T-helper 1 cell (primary cell): ENCODE measurements at regions not wholly inside any gene's neighbourhood (a gene's known extent, or its start where the extent isn't known, plus 50 kb on each side); places are given as distances from the start of the nearest gene placed in this dataset.
"Not testable (repeated sequence)": the region's sequence is repeated elsewhere in the genome, so short reads cannot be mapped to it uniquely, and the experiment has no call there.

Source experiments
- DNase-seq, 5 donors: peaks; one replicate each; pipeline ENCODE4 v3.0.0-alpha.2; 2012 to 2020

- no peak for DNase-seq
Observed at GRCh38 chr6:88454658-88455057, 288.5 kb upstream of the CNR1 start.

GRCh38 chr6:88449770-88450169 is 283.6 kb upstream of the CNR1 start:
- DNase-seq: no peak

- no peak for DNase-seq
Observed at GRCh38 chr6:88445188-88445965, 279.2 kb upstream of the CNR1 start.

- no peak for DNase-seq
Observed at GRCh38 chr6:88443554-88443953, 277.4 kb upstream of the CNR1 start.

GRCh38 chr6:88442737-88443136 is 276.6 kb upstream of the CNR1 start:
- no peak for DNase-seq

GRCh38 chr6:88441346-88441745 is 275.2 kb upstream of the CNR1 start:
- DNase-seq: no peak

- DNase-seq: no peak
Observed at GRCh38 chr6:88428068-88428467, 261.9 kb upstream of the CNR1 start.

GRCh38 chr6:88426005-88426404 is 259.9 kb upstream of the CNR1 start:
- no peak for DNase-seq

- DNase-seq: no peak
Observed at GRCh38 chr6:88422831-88423230, 256.7 kb upstream of the CNR1 start.

- DNase-seq: not testable (repeated sequence)
Observed at GRCh38 chr6:88420967-88421488, 254.9 kb upstream of the CNR1 start.

- not testable (repeated sequence) for DNase-seq
Observed at GRCh38 chr6:88418921-88419810, 253.0 kb upstream of the CNR1 start.

GRCh38 chr6:88417361-88417760 is 251.2 kb upstream of the CNR1 start:
- DNase-seq: not testable (repeated sequence)

- DNase-seq: no peak
Observed at GRCh38 chr6:88413459-88413858, 247.3 kb upstream of the CNR1 start.

- DNase-seq: not testable (repeated sequence)
Observed at GRCh38 chr6:88408355-88408754, 242.2 kb upstream of the CNR1 start.

- DNase-seq: not testable (repeated sequence)
Observed at GRCh38 chr6:88406674-88407073, 240.5 kb upstream of the CNR1 start.

GRCh38 chr6:88403486-88403885 is 237.3 kb upstream of the CNR1 start:
- no peak for DNase-seq

GRCh38 chr6:88402909-88403308 is 236.8 kb upstream of the CNR1 start:
- no peak for DNase-seq

- DNase-seq: not testable (repeated sequence)
Observed at GRCh38 chr6:88390998-88391397, 224.9 kb upstream of the CNR1 start.

GRCh38 chr6:88388589-88388988 is 222.4 kb upstream of the CNR1 start:
- DNase-seq: no peak

- DNase-seq: no peak
Observed at GRCh38 chr6:88386167-88386566, 220.0 kb upstream of the CNR1 start.

GRCh38 chr6:88383183-88383582 is 217.0 kb upstream of the CNR1 start:
- DNase-seq: no peak

- no peak for DNase-seq
Observed at GRCh38 chr6:88381289-88381642, 215.1 kb upstream of the CNR1 start.

- no peak for DNase-seq
Observed at GRCh38 chr6:88380618-88381288, 214.6 kb upstream of the CNR1 start.
